ENCODE measurements at regions not wholly inside any gene's neighbourhood (a gene's known extent, or its start where the extent isn't known, plus 50 kb on each side); places are given as distances from the start of the nearest gene placed in this dataset.

DNA sequence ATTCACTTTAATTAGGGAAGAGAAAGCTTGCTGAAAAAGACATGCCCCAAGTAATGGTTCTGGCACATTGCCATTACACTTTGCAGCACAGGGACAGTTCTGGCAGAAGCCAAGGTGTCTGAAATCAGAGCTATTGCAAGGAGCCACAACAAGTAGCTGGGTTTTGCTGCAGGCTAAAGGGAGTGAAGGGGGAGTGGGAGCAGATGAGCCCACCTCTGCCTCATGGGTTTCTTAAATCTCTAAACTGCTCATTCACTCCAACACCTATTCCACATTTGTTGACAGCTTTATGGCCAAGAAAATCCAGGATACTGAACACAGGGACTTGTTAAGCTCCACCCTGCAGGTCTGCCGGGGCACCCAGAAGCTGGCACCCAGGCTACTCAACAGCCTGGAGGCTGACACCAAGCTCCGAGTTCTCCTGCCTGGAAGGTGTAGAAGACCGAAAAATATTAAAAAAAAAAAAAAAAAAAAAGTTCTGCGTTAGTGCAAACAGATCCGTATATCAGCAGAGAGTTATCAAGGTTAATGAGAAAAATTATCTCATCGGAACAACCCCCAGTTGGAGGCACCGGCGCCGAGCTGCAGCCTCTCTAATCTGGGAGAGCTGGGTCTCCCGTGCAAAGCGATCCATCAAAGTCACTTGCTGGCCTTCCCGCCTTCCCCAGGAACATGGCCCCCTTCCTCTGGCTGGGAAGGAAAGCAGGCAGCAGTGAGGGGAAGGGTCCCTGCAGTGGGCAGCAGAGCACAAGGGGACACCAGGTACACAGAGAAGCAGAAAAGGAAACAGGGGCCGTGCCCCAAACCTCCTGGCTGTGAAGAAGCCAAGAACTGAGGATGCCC is 123.7 kb downstream of the HNMT start:
- no peak overlapping the region for H3K9ac ChIP-seq (ENCODE audit: low read length)
- no peaks in the 10 kb centered on the region for H3K79me2 ChIP-seq (ENCODE audit: insufficient read depth, low read length)
- H3K27me3 ChIP-seq (ENCODE audit: insufficient read depth, low read length): no peaks in the 10 kb centered on the region
- no peaks in the 10 kb centered on the region for H3K4me1 ChIP-seq (ENCODE audit: insufficient read depth, low read length, severe bottlenecking)
- H3K4me2 ChIP-seq (ENCODE audit: low read length): no peak overlapping the region
- no peak overlapping the region for H3K4me3 ChIP-seq (ENCODE audit: low read depth, low read length, poor library complexity, severe bottlenecking)
- no peaks in the 10 kb centered on the region for H3K9me3 ChIP-seq (ENCODE audit: low read length)
- no peaks in the 10 kb centered on the region for H3K36me3 ChIP-seq (ENCODE audit: insufficient read depth, low read length)
- H3K27ac ChIP-seq (ENCODE audit: low read depth, low read length, poor library complexity, severe bottlenecking): no peak overlapping the region
- no peak overlapping the region for H2AFZ ChIP-seq (ENCODE audit: low read length)
- TF ChIP-seq CTCF (IDR thresholded peaks at IDR 0.05; ENCODE audit: low read length) (no peak), EZH2 (IDR thresholded peaks at IDR 0.05; ENCODE audit: borderline replicate concordance, low read length) (no peak)
- H3K9me2 ChIP-seq (ENCODE audit: low read depth, low read length): no peaks in the 10 kb centered on the region
- no peaks in the 10 kb centered on the region for H4K20me1 ChIP-seq (ENCODE audit: insufficient read depth, low read length)
- no peaks in the 10 kb centered on the region for H3F3A ChIP-seq (ENCODE audit: insufficient read depth, low read length)

- no peak overlapping the region for H3K27ac ChIP-seq (ENCODE audit: low read depth, low read length, poor library complexity, severe bottlenecking)
- TF ChIP-seq CTCF (IDR thresholded peaks at IDR 0.05; ENCODE audit: low read length) (peak; percentile 47; the same call in 1 of the 2 replicates), EZH2 (IDR thresholded peaks at IDR 0.05; ENCODE audit: borderline replicate concordance, low read length) (no peak)
Measured at GRCh38 chr2:138090330-138090729, 126.1 kb downstream of the HNMT start.

DNA sequence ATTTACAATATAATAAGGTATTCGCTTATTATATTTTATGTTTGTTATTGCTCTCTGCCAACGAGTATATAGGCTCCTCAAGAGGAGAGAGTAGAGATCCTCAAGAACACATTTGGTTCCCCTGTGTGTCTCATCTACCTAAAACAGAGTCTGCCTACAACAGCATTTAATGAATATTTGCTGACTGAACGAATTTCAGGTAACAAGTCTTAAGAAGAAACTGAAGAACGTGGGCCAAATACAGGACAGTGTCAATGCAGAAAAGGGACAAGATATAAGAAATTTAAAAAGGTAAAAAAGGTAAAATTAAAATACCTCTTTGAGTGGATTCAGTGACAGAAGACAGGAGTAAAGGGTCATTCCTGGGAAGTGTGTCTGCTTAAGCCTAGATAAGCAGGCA is 129.2 kb downstream of the HNMT start:
- no peak overlapping the region for H2AFZ ChIP-seq (ENCODE audit: low read length)
- H3K27ac ChIP-seq (ENCODE audit: low read depth, low read length, poor library complexity, severe bottlenecking): no peak overlapping the region
- no peaks in the 10 kb centered on the region for H3K4me1 ChIP-seq (ENCODE audit: insufficient read depth, low read length, severe bottlenecking)
- no peaks in the 10 kb centered on the region for H3F3A ChIP-seq (ENCODE audit: insufficient read depth, low read length)
- H3K36me3 ChIP-seq (ENCODE audit: insufficient read depth, low read length): no peaks in the 10 kb centered on the region
- no peaks in the 10 kb centered on the region for H3K9me3 ChIP-seq (ENCODE audit: low read length)
- H3K27me3 ChIP-seq (ENCODE audit: insufficient read depth, low read length): no peaks in the 10 kb centered on the region
- no peak overlapping the region for H3K4me3 ChIP-seq (ENCODE audit: low read depth, low read length, poor library complexity, severe bottlenecking)
- H3K9me2 ChIP-seq (ENCODE audit: low read depth, low read length): no peaks in the 10 kb centered on the region
- TF ChIP-seq CTCF (IDR thresholded peaks at IDR 0.05; ENCODE audit: low read length) (no peak), EZH2 (IDR thresholded peaks at IDR 0.05; ENCODE audit: borderline replicate concordance, low read length) (no peak)
- no peak overlapping the region for H3K4me2 ChIP-seq (ENCODE audit: low read length)
- H3K9ac ChIP-seq (ENCODE audit: low read length): no peak overlapping the region
- H4K20me1 ChIP-seq (ENCODE audit: insufficient read depth, low read length): no peaks in the 10 kb centered on the region
- no peaks in the 10 kb centered on the region for H3K79me2 ChIP-seq (ENCODE audit: insufficient read depth, low read length)

More at GRCh38 chr2:138090330-138090729, 126.1 kb downstream of the HNMT start:
- Histone ChIP-seq H3K9me2 (ENCODE audit: low read depth, low read length) (no peaks in the 10 kb centered on the region), H3K27me3 (ENCODE audit: insufficient read depth, low read length) (no peaks in the 10 kb centered on the region), H3F3A (ENCODE audit: insufficient read depth, low read length) (no peaks in the 10 kb centered on the region), H2AFZ (ENCODE audit: low read length) (no peak overlapping the region), H4K20me1 (ENCODE audit: insufficient read depth, low read length) (no peaks in the 10 kb centered on the region), H3K79me2 (ENCODE audit: insufficient read depth, low read length) (no peaks in the 10 kb centered on the region), H3K4me3 (ENCODE audit: low read depth, low read length, poor library complexity, severe bottlenecking) (no peak overlapping the region), H3K4me2 (ENCODE audit: low read length) (no peak overlapping the region), H3K4me1 (ENCODE audit: insufficient read depth, low read length, severe bottlenecking) (no peaks in the 10 kb centered on the region), H3K36me3 (ENCODE audit: insufficient read depth, low read length) (no peaks in the 10 kb centered on the region), H3K9ac (ENCODE audit: low read length) (no peak overlapping the region), H3K9me3 (ENCODE audit: low read length) (no peaks in the 10 kb centered on the region)
